B cell (primary cell): ENCODE measurements at regions not wholly inside any gene's neighbourhood (a gene's known extent, or its start where the extent isn't known, plus 50 kb on each side); places are given as distances from the start of the nearest gene placed in this dataset.

ENCODE experiments used
- ATAC-seq: fragments of 200-7000 bp; cut with Tn5 transposase; one replicate; pipeline ENCODE4 v1.10.0; 2021; ENCODE audit warnings: low read depth, mild to moderate bottlenecking, moderate number of reproducible peaks, moderate library complexity
- CTCF ChIA-PET: fragments of 350-600 bp; sonication (Branson Sonifier 250); formaldehyde crosslinking; loops from one replicate; lab custom pipeline; 2021; ENCODE audit warnings: antibody characterized with exemption, inconsistent platforms; lab: Charles Lee
- POLR2A ChIA-PET: fragments of 350-600 bp; sonication (Branson Sonifier 250); formaldehyde crosslinking; loops from one replicate; lab custom pipeline; 2021; ENCODE audit warnings: antibody characterized with exemption; lab: Charles Lee
- DNase-seq: peaks from one replicate; pipeline ENCODE4 v3.0.0; 2013
- H2AFZ ChIP-seq: 2 replicates; pipeline ENCODE4 v1.6.1; 2012; ENCODE audit warnings: mild to moderate bottlenecking, low read depth, low read length; ENCODE audit not compliant: insufficient read depth, poor library complexity, severe bottlenecking
- H3K27ac ChIP-seq, 2 donors: 1 replicate in 1 of 2; 2 replicates in 1 of 2; pipeline ENCODE4 v1.5.1; 2012 to 2013; ENCODE audit warnings: low read length in 2 of 2, mild to moderate bottlenecking in 2 of 2, moderate library complexity in 1 of 2
- H3K27me3 ChIP-seq, 4 experiments: fragments of 200-600 bp in 1 of 4; sonication (generic) in 1 of 4; replicated peaks in 1 of 4; 1 replicate in 2 of 4; 2 replicates in 2 of 4; pipeline versions ENCODE4 v1.6.1 to v1.7.0; 2013 to 2016; ENCODE audit warnings: low read length in 3 of 4, mild to moderate bottlenecking in 2 of 4, mixed read lengths in 1 of 4, moderate library complexity in 1 of 4; ENCODE audit not compliant: insufficient read depth in 4 of 4, control insufficient read depth in 3 of 4; ENCODE audit errors: control extremely low read depth in 1 of 4
- H3K36me3 ChIP-seq, 2 experiments: replicated peaks in 1 of 2; 1 replicate in 1 of 2; 2 replicates in 1 of 2; pipeline versions ENCODE4 v1.6.1 to v1.7.1; 2013; ENCODE audit warnings: low read length in 1 of 2; ENCODE audit not compliant: insufficient read depth in 2 of 2, control insufficient read depth in 1 of 2; ENCODE audit errors: control extremely low read depth in 1 of 2, extremely low read depth in 1 of 2
- H3K4me1 ChIP-seq, 2 donors: fragments of 200-600 bp in 1 of 2; sonication (generic) in 1 of 2; 1 replicate in 1 of 2; 2 replicates in 1 of 2; pipeline versions ENCODE4 v1.5.1 to v1.6.1; 2013 to 2017; ENCODE audit warnings: low read length in 2 of 2; ENCODE audit not compliant: control insufficient read depth in 2 of 2, insufficient read depth in 2 of 2
- H3K4me2 ChIP-seq: replicated peaks from 2 replicates; pipeline ENCODE3; 2012; ENCODE audit warnings: mild to moderate bottlenecking, low read depth, low read length; ENCODE audit not compliant: poor library complexity, severe bottlenecking
- H3K4me3 ChIP-seq, 5 experiments: fragments of 200-600 bp in 1 of 5; sonication (generic) in 1 of 5; 1 replicate in 3 of 5; 2 replicates in 2 of 5; pipeline versions ENCODE4 v1.5.1 to v1.7.0; 2011 to 2016; ENCODE audit warnings: low read length in 4 of 5, mild to moderate bottlenecking in 4 of 5, low read depth in 2 of 5, control low read depth in 1 of 5, moderate library complexity in 1 of 5; ENCODE audit not compliant: insufficient read depth in 1 of 5; ENCODE audit errors: control extremely low read depth in 1 of 5, extremely low read depth in 1 of 5
- H3K79me2 ChIP-seq: fragments of 200-600 bp; sonication (generic); one replicate; pipeline ENCODE4 v1.6.0; 2016; ENCODE audit warnings: low read length; ENCODE audit not compliant: control insufficient read depth, insufficient read depth
- H3K9ac ChIP-seq: fragments of 200-600 bp; sonication (generic); 2 replicates; pipeline ENCODE4 v1.6.1; 2017; ENCODE audit warnings: mild to moderate bottlenecking, low read length, moderate library complexity
- H3K9me3 ChIP-seq, 3 donors: one replicate each; pipeline versions ENCODE4 v1.6.1 to v1.7.1; 2013; ENCODE audit warnings: low read length in 2 of 3; ENCODE audit not compliant: control insufficient read depth in 2 of 3, insufficient read depth in 1 of 3; ENCODE audit errors: control extremely low read depth in 1 of 3
- H4K20me1 ChIP-seq: 2 replicates; pipeline ENCODE4 v1.6.0; 2012; ENCODE audit warnings: mild to moderate bottlenecking, low read length; ENCODE audit not compliant: insufficient read depth, control insufficient read depth, poor library complexity, severe bottlenecking
- H3K27ac Mint-ChIP-seq: one replicate; pipeline ENCODE4 v1.8.0; 2021; ENCODE audit warnings: mixed read lengths
- H3K27me3 Mint-ChIP-seq: one replicate; pipeline ENCODE4 v1.8.0; 2021; ENCODE audit warnings: mixed read lengths
- H3K4me1 Mint-ChIP-seq: one replicate; pipeline ENCODE4 v1.8.0; 2021; ENCODE audit warnings: mixed read lengths
- H3K4me3 Mint-ChIP-seq: one replicate; pipeline ENCODE4 v1.8.0; 2021; ENCODE audit warnings: mixed read lengths
- H3K9me3 Mint-ChIP-seq: one replicate; pipeline ENCODE4 v1.8.0; 2022; ENCODE audit warnings: mixed read lengths; ENCODE audit not compliant: insufficient read depth
- EZH2 ChIP-seq: IDR thresholded peaks from 2 replicates; pipeline ENCODE4 v1.6.1; 2012; ENCODE audit warnings: borderline replicate concordance, low read depth, mild to moderate bottlenecking, moderate library complexity, low read length; ENCODE audit not compliant: insufficient read depth, poor library complexity, severe bottlenecking
- WGBS: methylation state at CpG from one replicate; pipeline ENCODE4 v1.1.5; 2013; ENCODE audit warnings: missing lambda C conversion rate; ENCODE audit not compliant: insufficient coverage; 5-methylcytosine and 5-hydroxymethylcytosine counted together
- intact Hi-C: fragments of 100-400 bp; cut with micrococcal nuclease; formaldehyde crosslinking; loops from one replicate; pipeline ENCODE4 v1.10.0; 2022
- TF ChIP-seq, protein P1 (sequence below): fragments of 200-600 bp; IDR thresholded peaks from one replicate; pipeline ENCODE4 v1.8.0; 2022; ENCODE audit warnings: antibody characterized with exemption, mild to moderate bottlenecking

GRCh38 chr16:73140929-73141328 is 93.0 kb upstream of the ZFHX3 start:
- H3K27ac ChIP-seq: no peak overlapping the region
- Mint-ChIP-seq H3K4me1 (no peaks in the 10 kb centered on the region), H3K27ac (no peak overlapping the region), H3K27me3 (peaks cover 15% of the 10 kb centered on the region), H3K4me3 (no peak overlapping the region), H3K9me3 (no peaks in the 10 kb centered on the region)
- H3K4me1 ChIP-seq: no peaks in the 10 kb centered on the region
- H2AFZ ChIP-seq: no peak overlapping the region
- no peaks in the 10 kb centered on the region for H3K27me3 ChIP-seq
- H3K36me3 ChIP-seq: no peaks in the 10 kb centered on the region
- H3K4me2 ChIP-seq: no peak overlapping the region
- no peaks in the 10 kb centered on the region for H3K9me3 ChIP-seq
- H3K9ac ChIP-seq: no peak overlapping the region
- no CpG with 5 or more reads among the region's 4 CpGs for WGBS
- no peak overlapping the region for H3K4me3 ChIP-seq
- no peak for DNase-seq
- TF ChIP-seq EZH2: no peak
- TF ChIP-seq, protein P1, sequence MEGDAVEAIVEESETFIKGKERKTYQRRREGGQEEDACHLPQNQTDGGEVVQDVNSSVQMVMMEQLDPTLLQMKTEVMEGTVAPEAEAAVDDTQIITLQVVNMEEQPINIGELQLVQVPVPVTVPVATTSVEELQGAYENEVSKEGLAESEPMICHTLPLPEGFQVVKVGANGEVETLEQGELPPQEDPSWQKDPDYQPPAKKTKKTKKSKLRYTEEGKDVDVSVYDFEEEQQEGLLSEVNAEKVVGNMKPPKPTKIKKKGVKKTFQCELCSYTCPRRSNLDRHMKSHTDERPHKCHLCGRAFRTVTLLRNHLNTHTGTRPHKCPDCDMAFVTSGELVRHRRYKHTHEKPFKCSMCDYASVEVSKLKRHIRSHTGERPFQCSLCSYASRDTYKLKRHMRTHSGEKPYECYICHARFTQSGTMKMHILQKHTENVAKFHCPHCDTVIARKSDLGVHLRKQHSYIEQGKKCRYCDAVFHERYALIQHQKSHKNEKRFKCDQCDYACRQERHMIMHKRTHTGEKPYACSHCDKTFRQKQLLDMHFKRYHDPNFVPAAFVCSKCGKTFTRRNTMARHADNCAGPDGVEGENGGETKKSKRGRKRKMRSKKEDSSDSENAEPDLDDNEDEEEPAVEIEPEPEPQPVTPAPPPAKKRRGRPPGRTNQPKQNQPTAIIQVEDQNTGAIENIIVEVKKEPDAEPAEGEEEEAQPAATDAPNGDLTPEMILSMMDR: no peak
- no peaks in the 10 kb centered on the region for H3K79me2 ChIP-seq
- ATAC-seq: no peak
- ChIA-PET CTCF (interaction anchor here (0.6 kb wide), 1 partner anchor 1001 kb away, joined by 3 read pairs; no protein-coding TSS in a partner anchor), POLR2A (no interaction called here)
- intact Hi-C loops: no loop called here
- H4K20me1 ChIP-seq: no peaks in the 10 kb centered on the region

- H3K4me3 Mint-ChIP-seq: no peak overlapping the region
- H3K9me3 Mint-ChIP-seq: peaks cover 5% of the 10 kb centered on the region
- peaks cover 0 to 2% (median 0%) of the 10 kb centered on the region in 3 donors for H3K9me3 ChIP-seq
- no peak overlapping the region for H3K9ac ChIP-seq
- no peaks in the 10 kb centered on the region for H3K79me2 ChIP-seq
- no peak overlapping the region for H3K4me2 ChIP-seq
- H4K20me1 ChIP-seq: no peaks in the 10 kb centered on the region
- no peak overlapping the region for H3K27ac Mint-ChIP-seq
- no peaks in the 10 kb centered on the region for H3K27me3 ChIP-seq
- H3K4me3 ChIP-seq: no peak overlapping the region
- H3K36me3 ChIP-seq: no peaks in the 10 kb centered on the region
- intact Hi-C loops: no loop called here
- POLR2A ChIA-PET: no interaction called here
- 90% methylated on average over 5 of the region's 7 CpGs for WGBS
- peaks cover 2% of the 10 kb centered on the region for H3K27me3 Mint-ChIP-seq
- ATAC-seq: no peak
- H3K4me1 Mint-ChIP-seq: no peaks in the 10 kb centered on the region
- H3K27ac ChIP-seq: no peak overlapping the region
- DNase-seq: no peak
- TF ChIP-seq EZH2: no peak
- TF ChIP-seq, protein P1: no peak
- no peaks in the 10 kb centered on the region for H3K4me1 ChIP-seq
- CTCF ChIA-PET: no interaction called here
- no peak overlapping the region for H2AFZ ChIP-seq
Observed at GRCh38 chr16:73131156-73131862, 83.4 kb upstream of the ZFHX3 start.
